D341Med (cell line): ENCODE measurements at regions not wholly inside any gene's neighbourhood (a gene's known extent, or its start where the extent isn't known, plus 50 kb on each side); places are given as distances from the start of the nearest gene placed in this dataset.

Experiments used
- DNase-seq: peaks from one replicate; pipeline ENCODE4 v3.0.0; 2012; ENCODE audit warnings: low spot score

GRCh38 chr9:31683116-31683515 lies 701.3 kb upstream of the ACO1 start:
- no peak for DNase-seq

GRCh38 chr9:31697956-31698355 lies 686.5 kb upstream of the ACO1 start:
- no peak for DNase-seq

- no peak for DNase-seq
Observed at GRCh38 chr9:31699836-31700235, 684.6 kb upstream of the ACO1 start.

GRCh38 chr9:31700252-31701045 lies 684.0 kb upstream of the ACO1 start:
- no peak for DNase-seq

- no peak for DNase-seq
Observed at GRCh38 chr9:31702957-31703356, 681.5 kb upstream of the ACO1 start.

GRCh38 chr9:31715250-31715649 lies 669.2 kb upstream of the ACO1 start:
- DNase-seq: peak; percentile 42

- DNase-seq: no peak
Observed at GRCh38 chr9:31719262-31719661, 665.2 kb upstream of the ACO1 start.

GRCh38 chr9:31730398-31730797 lies 654.0 kb upstream of the ACO1 start:
- peak; percentile 16 for DNase-seq

GRCh38 chr9:31733166-31733565 lies 651.3 kb upstream of the ACO1 start:
- DNase-seq: no peak

GRCh38 chr9:31736581-31737179 lies 647.8 kb upstream of the ACO1 start:
- no peak for DNase-seq

- DNase-seq: no peak
Observed at GRCh38 chr9:31740705-31741104, 643.7 kb upstream of the ACO1 start.

GRCh38 chr9:31744589-31744988 lies 639.9 kb upstream of the ACO1 start:
- DNase-seq: no peak

GRCh38 chr9:31745468-31745867 lies 639.0 kb upstream of the ACO1 start:
- no peak for DNase-seq

GRCh38 chr9:31745886-31746285 lies 638.6 kb upstream of the ACO1 start:
- no peak for DNase-seq

GRCh38 chr9:31753756-31754155 lies 630.7 kb upstream of the ACO1 start:
- DNase-seq: no peak

- no peak for DNase-seq
Observed at GRCh38 chr9:31759703-31760102, 624.7 kb upstream of the ACO1 start.

- peak; percentile 46 for DNase-seq
Observed at GRCh38 chr9:31774021-31774420, 610.4 kb upstream of the ACO1 start.

GRCh38 chr9:31774571-31774970 lies 609.9 kb upstream of the ACO1 start:
- DNase-seq: no peak

GRCh38 chr9:31776471-31776870 lies 608.0 kb upstream of the ACO1 start:
- DNase-seq: peak; percentile 25

- no peak for DNase-seq
Observed at GRCh38 chr9:31783491-31783890, 601.0 kb upstream of the ACO1 start.

GRCh38 chr9:31790720-31791119 lies 593.7 kb upstream of the ACO1 start:
- no peak for DNase-seq

- DNase-seq: peak; percentile 62
Observed at GRCh38 chr9:31799953-31800609, 584.4 kb upstream of the ACO1 start.

GRCh38 chr9:31807574-31808256 lies 576.7 kb upstream of the ACO1 start:
- no peak for DNase-seq
